ENCODE measurements at regions not wholly inside any gene's neighbourhood (a gene's known extent, or its start where the extent isn't known, plus 50 kb on each side); places are given as distances from the start of the nearest gene placed in this dataset.
"Not testable (repeated sequence)": the region's sequence is repeated elsewhere in the genome, so short reads cannot be mapped to it uniquely, and the experiment has no call there.

DNA sequence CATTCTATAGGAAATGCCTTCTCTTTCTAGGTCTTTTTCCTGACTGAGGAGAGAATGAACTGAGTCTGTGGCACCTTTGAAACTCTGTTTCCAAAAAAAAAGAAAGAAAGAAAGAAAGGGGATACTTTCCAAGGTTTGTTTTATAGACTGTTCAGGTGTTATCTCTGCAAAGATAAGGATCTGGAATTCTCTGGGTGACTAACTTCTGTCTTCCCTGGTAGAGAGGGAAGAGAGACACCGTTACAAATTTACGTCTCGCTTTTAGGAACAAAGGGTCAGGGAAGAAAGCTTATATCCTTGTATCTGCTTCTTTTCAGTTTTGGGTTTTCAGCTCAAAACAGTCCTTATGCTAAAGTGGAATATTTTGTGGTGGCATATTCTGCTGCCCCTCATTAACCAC lies 314.1 kb downstream of the RAPGEF2 start:
- TF ChIP-seq, protein P1, sequence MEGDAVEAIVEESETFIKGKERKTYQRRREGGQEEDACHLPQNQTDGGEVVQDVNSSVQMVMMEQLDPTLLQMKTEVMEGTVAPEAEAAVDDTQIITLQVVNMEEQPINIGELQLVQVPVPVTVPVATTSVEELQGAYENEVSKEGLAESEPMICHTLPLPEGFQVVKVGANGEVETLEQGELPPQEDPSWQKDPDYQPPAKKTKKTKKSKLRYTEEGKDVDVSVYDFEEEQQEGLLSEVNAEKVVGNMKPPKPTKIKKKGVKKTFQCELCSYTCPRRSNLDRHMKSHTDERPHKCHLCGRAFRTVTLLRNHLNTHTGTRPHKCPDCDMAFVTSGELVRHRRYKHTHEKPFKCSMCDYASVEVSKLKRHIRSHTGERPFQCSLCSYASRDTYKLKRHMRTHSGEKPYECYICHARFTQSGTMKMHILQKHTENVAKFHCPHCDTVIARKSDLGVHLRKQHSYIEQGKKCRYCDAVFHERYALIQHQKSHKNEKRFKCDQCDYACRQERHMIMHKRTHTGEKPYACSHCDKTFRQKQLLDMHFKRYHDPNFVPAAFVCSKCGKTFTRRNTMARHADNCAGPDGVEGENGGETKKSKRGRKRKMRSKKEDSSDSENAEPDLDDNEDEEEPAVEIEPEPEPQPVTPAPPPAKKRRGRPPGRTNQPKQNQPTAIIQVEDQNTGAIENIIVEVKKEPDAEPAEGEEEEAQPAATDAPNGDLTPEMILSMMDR (IDR thresholded peaks at IDR 0.05) = no peak
- Mint-ChIP-seq H3K36me3 (ENCODE audit: low read depth) (no peaks in the 10 kb centered on the region), H3K27ac (ENCODE audit: unreplicated experiment) (no peak overlapping the region), H3K4me1 (ENCODE audit: low read depth) (peaks cover 20% of the 10 kb centered on the region), H3K4me3 (ENCODE audit: unreplicated experiment) (no peak overlapping the region), H3K9me3 (ENCODE audit: low read depth) (peaks cover 13% of the 10 kb centered on the region), H3K27me3 (ENCODE audit: low read depth) (no peaks in the 10 kb centered on the region)
- DNase-seq (ENCODE audit: low spot score) = no peak

DNA sequence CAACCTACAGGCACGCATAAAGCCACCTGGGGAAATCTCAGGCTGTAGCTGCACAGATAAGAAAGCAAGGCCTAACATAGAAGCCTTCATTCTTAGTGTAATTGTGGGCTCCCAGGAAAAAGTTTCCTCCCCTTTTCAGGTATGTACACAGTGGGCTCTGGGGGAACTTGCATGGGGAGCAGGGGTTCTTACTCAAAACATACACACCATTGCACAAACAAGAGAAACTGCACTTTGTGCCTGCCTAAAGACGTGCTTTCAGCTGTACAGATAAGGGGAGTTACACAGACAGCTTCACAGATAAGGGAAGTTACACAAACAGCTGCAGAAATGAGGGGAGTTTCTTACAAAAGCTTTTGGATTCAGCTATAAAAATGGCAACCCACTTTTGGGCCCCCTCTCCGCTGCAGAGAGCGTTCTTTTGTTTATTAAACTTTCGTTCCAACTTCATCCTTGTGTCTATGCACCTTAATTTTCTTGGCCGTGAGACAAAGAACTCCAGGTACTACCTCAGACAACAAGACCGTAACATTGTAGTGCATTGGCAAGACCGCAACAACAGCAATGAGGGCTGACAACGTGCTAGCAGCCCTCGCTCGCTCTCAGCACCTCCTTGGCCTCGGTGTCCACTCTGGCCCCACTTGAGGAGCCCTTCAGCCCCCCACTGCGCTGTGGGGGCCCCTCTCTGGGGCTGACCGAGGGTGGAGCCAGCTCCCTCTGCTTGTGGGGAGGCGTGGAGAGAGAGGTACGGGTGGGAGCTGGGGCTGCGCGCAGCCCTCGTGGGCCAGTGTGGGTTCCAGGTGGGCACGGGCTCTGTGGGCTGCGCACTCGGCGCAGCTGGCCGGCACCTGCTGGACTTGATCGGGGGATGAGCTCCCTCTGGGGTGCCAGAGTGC lies 317.5 kb downstream of the RAPGEF2 start:
- peaks cover 13% of the 10 kb centered on the region for H3K9me3 Mint-ChIP-seq (ENCODE audit: low read depth)
- no peak for DNase-seq (ENCODE audit: low spot score)
- TF ChIP-seq, protein P1 (IDR thresholded peaks at IDR 0.05) = no peak
- no peaks in the 10 kb centered on the region for H3K27me3 Mint-ChIP-seq (ENCODE audit: low read depth)
- H3K27ac Mint-ChIP-seq (ENCODE audit: unreplicated experiment) = no peak overlapping the region
- H3K4me3 Mint-ChIP-seq (ENCODE audit: unreplicated experiment) = no peak overlapping the region
- no peaks in the 10 kb centered on the region for H3K36me3 Mint-ChIP-seq (ENCODE audit: low read depth)
- peaks cover 15% of the 10 kb centered on the region for H3K4me1 Mint-ChIP-seq (ENCODE audit: low read depth)

DNA sequence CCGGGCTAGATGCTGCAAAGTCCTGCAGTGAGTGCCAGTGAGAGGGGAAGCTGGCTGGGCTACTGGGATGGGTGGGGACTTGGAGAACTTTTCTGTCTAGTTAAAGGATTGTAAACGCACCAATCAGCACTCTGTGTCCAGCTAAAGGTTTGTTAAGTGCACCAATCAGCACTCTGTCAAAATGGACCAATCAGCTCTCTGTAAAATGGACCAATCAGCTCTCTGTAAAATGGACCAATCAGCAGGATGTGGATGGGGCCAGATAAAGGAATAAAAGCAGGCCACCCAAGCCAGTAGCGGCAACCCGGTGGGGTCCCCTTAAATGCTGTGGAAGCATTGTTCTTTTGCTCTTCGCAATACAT lies 318.2 kb downstream of the RAPGEF2 start:
- H3K4me1 Mint-ChIP-seq (ENCODE audit: low read depth) = peaks cover 15% of the 10 kb centered on the region
- DNase-seq (ENCODE audit: low spot score); H3K36me3 Mint-ChIP-seq (ENCODE audit: low read depth); H3K27me3 Mint-ChIP-seq (ENCODE audit: low read depth); H3K27ac Mint-ChIP-seq (ENCODE audit: unreplicated experiment); H3K4me3 Mint-ChIP-seq (ENCODE audit: unreplicated experiment): not testable (repeated sequence)
- H3K9me3 Mint-ChIP-seq (ENCODE audit: low read depth) = peaks cover 13% of the 10 kb centered on the region

DNA sequence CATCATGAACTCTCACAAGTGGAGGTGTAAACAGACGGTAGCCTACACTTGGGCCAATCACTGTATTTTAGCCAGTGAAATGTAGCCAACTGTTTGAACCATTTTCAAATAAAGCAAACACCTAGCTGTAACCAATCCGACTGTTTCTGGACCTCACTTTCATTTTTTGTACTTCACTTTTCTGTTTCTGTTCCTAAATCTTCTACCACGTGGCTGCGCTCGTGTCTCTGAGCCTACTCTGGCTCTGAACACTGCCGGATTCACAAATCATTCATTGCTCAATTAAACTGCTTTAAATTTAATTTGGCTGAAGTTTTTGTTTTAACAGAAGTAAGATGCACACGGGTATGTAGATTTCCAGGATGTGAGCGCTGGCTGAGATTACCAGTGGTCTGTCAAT lies 319.1 kb downstream of the RAPGEF2 start:
- H3K36me3 Mint-ChIP-seq (ENCODE audit: low read depth) = no peaks in the 10 kb centered on the region
- no peaks in the 10 kb centered on the region for H3K27me3 Mint-ChIP-seq (ENCODE audit: low read depth)
- no peak overlapping the region for H3K4me3 Mint-ChIP-seq (ENCODE audit: unreplicated experiment)
- peaks cover 13% of the 10 kb centered on the region for H3K9me3 Mint-ChIP-seq (ENCODE audit: low read depth)
- TF ChIP-seq, protein P1 (IDR thresholded peaks at IDR 0.05) = no peak
- no peak overlapping the region for H3K27ac Mint-ChIP-seq (ENCODE audit: unreplicated experiment)
- peaks cover 12% of the 10 kb centered on the region for H3K4me1 Mint-ChIP-seq (ENCODE audit: low read depth)
- DNase-seq (ENCODE audit: low spot score) = no peak

DNA sequence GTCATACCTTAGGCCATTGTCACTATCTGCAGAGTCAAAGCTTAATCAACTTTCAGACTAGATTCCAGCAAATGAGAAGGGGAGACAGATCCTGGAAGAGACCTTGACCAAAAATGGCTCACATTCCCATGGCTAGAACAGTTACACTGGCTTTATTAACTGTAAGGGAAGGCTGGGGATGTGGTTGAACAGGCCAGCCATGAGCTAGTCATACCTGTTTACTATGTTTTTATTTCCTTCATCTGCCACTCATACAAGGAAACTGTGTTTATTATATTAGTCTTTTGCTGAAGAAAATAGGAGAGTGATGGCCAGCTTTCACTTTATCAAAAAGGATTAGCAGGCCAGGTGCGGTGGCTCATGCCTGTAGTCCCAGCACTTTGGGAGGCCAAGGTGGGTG lies 319.7 kb downstream of the RAPGEF2 start:
- Mint-ChIP-seq H3K9me3 (ENCODE audit: low read depth) (peaks cover 10% of the 10 kb centered on the region), H3K4me3 (ENCODE audit: unreplicated experiment) (no peak overlapping the region), H3K36me3 (ENCODE audit: low read depth) (no peaks in the 10 kb centered on the region), H3K27me3 (ENCODE audit: low read depth) (no peaks in the 10 kb centered on the region), H3K27ac (ENCODE audit: unreplicated experiment) (no peak overlapping the region), H3K4me1 (ENCODE audit: low read depth) (peaks cover 6% of the 10 kb centered on the region)
- TF ChIP-seq, protein P1 (IDR thresholded peaks at IDR 0.05) = no peak
- no peak for DNase-seq (ENCODE audit: low spot score)
